ENCODE measurements at regions not wholly inside any gene's neighbourhood (a gene's known extent, or its start where the extent isn't known, plus 50 kb on each side); places are given as distances from the start of the nearest gene placed in this dataset.
"Not testable (repeated sequence)": the region's sequence is repeated elsewhere in the genome, so short reads cannot be mapped to it uniquely, and the experiment has no call there.

DNA sequence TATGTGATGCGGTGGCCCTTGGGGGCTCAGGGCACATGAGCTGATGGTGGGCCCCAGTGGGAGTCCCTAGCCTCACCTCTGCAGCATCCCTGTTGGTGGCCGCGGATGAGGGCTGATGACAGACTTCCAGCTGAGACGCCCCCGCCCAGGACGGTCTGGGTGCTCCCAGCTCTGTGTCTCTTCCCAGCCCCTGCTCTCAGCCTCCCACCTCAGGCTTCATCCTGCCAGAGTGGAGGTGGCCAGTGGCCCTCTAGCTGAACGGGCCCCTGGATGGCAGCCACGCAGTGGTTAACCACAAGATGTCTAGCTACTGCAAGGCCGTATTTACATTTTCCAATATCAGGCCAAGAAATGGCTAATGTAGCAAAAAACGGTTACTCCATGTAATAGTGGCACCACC is 205.3 kb upstream of the LINGO1 start:
- DNase-seq: no peak

DNA sequence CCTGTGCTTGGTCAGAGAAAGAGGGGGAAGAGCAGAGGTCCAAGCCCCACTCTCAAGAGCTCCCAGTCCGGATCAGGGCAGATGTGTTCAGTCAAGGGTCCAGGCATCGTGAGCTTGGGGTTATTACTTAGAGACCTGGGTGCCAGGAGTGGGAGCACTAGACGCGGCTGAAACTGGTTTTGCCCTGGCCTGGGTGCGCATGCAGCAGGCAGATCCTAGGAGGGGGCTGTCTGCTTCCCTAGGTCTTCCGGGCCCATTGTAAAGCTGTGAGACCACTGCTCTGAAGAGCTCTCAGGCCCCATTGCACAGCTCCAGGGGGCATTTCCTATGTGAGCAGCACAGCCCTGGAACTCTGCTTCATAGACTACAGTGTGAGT is 204.9 kb upstream of the LINGO1 start:
- DNase-seq: no peak

DNA sequence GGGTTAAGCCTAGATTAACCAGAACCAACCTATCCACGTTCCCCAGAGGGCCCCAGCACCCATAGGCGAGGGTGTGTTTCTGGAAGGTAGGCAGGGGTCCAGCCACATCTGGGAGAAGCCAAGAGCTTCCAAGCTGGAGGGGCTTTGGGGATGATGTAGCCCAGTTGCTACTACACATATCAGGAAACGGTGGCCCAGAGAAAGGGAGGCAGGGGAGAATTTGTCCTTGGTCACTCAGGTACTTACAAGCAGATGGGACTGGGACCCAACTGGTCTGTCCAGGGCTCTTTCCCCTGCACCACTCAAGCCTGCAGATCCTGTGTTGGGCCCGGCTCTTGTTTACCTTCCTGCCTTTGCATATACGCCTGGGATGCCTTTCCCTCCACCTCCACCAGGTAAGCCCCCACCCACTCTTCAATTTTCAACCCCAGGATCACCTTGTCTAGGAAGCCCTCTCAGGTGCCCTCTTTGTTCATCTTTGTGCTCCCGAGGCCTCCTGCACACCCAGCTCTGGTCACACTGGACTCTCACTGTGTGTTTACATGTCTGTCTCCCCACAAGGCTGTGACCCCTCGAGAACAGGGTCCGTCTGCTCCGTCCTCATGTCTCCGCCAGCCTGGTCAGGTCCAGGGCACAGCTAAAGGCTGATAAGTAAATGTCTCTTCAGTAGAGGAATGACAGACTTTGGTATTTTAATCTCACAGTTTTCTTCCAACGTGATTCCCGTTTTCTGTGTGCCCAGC is 204.4 kb upstream of the LINGO1 start:
- DNase-seq: no peak

DNA sequence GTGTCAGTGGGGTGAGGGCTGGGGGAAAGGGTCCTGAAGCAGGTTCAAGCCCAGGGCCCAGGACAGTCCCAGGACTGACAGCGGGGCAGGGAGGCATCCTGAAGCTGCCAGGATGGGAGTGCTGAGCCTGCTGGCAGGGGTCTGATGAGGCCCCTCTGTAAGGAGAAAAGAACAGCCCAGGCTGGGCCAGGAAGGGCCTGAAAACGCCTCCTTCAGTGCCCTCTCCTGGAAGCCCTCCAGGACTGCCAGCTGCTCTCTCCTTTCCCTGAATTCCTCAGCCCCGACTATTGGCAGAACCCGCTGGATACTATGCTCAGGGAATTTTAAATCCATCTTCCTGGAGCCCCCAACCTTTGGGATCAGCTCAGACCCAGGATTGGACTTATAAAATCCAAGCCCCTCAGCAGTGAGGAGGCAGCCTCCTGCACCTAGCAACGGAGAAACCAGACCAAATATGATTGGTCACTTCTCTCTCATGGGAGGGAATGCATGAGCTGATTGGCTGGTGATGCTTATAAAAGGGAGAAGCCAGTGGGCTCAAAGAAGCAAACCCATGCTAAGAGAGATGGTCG is 203.5 kb upstream of the LINGO1 start:
- DNase-seq: no peak

DNA sequence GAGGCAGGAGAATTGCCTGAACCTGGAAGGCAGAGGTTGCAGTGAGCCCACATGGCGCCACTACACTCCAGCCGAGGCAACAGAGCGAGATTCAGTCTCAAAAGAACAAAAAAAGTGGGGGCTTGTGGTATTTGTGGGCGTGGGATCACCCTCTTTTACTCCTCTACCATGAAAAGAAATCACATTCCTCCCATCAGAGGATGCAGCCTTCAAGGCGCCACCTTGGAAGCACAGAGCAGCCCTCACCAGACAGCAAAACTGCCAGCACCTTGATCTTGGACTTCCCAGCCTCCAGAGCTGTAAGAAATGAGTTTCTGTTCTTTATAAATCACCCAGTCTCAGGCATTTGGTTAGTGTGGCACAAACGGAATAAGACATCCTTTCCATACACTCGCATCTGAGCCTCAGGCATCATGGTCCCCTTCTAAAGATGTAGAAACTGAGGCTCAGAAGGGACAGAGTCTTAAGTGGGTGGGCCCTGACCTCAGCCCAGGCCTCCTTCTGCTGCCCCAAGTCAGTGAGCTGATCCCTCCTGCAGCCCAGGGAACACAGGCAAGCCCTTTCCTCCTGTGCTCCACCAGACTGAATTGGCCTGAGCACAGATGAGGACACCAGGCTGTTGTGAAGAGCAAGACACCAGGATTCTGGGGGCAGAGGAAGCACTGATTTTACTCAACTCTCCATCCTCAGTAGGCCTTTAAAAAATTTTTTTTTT is 201.7 kb upstream of the LINGO1 start:
- no peak for DNase-seq

DNA sequence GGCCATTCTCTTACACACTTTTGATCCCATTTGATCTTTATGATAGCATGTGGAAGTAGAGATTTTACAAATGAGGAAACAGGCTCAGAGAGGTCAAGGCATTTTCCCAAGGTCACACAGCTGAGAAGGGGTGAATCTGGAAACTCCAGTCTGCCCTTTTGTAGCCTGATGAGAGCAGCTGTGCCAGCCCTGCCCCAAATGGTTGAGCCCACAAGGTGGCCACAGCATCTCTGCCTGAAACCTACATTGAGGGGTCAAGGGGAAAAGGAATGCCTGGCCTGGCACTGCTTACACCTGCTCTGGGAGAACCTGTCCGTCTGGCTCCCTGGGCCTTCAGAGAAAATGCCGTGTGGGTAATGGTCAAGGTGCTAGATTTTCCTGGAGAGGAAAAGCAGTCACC is 200.2 kb upstream of the LINGO1 start:
- no peak for DNase-seq

DNA sequence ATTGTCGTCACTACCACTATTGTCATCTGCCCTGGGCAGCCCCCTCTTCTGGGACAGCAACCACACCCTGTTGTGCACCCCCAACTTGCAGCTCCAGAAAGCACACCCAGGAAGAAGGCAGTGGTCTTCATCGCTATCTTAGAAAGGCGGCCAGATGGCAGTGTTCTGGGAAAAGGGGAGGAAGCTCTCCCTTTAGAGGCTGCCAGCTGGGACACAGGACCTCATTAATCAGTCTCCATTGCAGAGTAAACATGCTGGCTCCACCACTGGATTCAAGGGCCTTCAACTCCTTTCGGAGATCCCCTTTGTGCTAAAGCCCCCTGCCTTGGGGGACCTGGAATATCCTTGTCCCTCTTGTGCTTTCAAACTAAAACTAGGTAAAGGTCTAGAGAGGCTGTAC is 199.3 kb upstream of the LINGO1 start:
- DNase-seq: no peak

DNA sequence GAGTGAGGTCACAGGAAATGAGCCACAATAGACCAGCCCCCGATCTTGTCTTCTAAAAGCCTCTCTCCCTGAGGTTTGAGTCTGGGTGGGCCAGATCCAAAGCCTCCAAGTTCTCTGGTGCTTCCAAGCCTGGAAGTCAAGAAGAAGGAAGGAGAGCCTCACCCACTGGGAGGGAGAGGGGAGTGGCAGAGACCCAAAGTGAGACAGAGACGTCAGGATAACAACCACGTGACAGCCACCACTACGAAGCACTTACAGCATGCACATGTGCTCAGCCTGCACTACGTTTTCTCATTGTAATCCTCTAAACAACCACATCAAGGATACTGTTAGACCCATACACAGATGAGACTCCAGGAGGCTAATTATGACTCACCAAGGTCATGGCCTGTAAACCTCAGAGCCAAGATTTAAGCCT is 197.3 kb upstream of the LINGO1 start:
- DNase-seq: no peak

DNA sequence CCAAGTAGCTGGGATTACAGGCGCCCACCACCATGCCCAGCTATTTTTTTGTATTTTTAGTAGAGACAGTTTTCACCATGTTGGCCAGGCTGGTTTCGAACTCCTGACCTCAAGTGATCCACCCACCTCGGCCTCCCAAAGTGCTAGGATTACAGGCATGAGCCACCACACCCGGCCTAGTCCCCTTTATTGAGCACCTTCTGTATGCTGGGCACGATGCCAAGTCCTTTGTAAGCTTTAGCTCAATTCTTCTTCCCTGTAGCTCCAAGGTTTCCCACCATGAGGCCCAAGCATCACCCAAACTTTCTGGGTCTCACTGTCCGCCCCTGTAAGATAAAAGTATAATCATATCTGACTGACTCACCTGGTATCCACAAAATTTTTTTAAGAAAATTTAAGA is 196.6 kb upstream of the LINGO1 start:
- DNase-seq: not testable (repeated sequence)

DNA sequence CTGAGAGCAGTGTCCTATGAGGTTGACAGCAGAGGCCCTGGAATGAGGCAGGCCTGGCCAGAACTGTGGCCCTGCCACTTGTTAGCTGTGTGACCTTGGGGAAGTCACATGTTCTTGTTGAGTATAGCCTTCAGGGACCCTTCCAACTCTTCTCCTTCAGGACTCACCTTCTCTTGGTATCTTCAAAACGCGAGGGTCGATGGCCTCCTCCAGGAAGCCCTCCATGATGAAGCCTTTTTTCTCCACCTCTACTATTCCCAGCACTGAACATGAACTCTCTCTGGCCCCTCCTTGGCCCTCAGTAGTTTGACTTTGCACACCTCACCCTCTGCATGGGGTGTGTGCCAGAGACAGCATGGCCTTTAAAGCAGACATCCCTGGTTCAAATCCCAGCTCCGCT is 195.1 kb upstream of the LINGO1 start:
- no peak for DNase-seq

DNA sequence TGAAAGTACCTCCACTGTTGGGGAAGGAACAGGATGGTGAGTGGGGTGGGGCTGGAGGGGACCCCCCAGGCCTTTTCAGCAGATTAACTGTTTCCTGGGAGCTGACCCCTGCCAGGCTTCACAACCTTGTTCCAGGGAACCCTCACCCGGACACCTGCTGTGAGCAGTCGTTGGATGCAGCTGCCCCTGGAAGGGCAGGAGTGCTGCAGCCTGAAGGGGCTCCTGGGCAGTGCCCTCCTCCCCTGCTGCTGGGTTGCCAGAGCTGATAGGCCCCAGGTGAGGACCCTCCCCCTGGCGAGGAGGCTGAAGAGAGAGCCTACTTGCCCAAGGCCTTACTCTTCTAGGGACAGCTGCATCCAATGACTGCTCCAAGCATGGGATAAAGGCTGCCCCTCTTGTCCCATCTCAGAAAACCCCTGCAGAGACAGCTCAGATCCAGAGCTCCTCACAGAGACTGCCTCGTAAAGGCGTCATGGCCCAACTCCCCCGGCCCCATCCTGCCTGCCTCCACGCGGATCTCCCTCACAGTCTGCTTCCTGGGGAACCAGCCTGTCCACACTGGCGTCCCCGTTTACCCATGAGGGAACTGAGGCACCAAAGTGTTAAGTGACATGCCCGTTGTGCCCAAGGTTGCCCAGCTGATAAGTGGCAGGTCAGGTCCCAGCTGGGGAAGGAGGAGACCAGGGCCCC is 193.4 kb upstream of the LINGO1 start:
- DNase-seq: no peak

DNA sequence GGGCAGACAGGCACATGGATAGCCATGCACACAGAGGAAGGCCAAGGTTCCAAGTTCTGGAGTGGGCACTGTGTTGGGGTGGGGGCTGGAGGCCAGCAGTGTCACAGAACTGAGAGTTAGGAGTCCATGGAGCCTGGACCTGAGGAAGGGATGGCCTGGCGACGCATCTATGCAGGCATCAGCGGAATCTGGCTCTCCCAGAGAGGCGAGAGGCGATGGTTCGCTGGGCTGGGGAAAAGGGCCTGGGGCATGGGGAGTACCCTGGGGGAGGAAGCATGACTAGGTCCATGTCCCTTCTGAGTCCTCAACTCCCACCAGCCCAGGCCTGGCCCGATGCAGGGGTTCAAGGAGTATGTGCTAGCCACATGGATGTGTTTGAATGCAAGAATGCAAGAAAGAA is 192.8 kb upstream of the LINGO1 start:
- DNase-seq: no peak

DNA sequence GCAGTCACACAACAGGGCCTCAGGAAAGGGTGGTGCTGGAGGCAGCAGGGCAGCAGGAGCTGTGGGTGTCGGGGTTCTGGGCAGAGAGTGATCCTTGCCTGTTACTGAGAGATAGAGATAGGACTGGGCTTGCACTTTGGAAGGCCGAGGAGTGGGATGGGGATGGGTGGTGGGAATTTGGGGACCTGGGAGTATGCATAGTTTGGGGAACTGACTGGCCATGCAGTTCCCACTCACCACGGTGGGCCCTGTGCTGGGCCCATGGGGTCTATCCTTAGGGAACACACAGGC is 192.5 kb upstream of the LINGO1 start:
- no peak for DNase-seq

DNA sequence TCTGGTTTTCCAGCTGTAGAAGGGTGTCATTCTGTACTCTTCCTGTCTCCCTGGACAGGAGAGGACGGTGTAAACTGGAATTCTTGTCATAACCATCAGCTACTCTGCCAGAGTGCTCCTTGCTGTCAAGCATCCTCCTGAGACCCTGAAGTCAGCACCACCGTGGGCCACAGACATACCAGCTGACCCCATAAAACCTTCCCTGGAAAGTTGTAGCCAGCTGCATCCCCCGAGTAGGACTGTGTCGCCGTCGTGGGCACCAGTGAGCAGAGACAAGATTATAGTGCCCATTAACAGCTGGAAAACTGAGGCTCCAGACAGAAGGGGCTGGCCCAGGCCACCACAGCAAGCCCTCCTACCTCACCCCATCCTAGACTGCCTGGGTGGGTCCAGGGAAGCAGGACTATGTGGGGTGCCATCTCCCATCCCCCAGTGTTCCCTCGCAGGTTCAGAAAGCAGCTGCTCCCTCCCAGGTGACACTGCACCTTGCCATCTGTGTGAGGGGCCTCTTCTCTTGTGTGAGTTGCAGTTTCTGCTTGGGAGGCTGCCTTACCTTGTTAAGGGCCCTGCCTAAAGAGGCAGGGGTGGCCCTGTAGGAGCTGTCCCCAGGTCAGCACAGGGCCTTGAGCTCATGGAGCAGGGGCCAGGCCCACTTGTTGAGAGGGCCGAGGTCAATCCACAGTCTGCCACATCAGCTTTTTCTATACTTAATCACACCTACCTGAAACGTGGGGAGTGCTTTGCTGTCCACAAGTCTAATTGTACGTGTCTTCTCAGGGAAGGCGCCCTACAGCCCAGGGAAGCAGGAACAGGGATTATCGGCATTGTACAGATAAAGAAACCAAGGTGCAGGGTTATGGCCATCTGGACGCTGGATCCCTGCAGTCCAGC is 191.9 kb upstream of the LINGO1 start:
- no peak for DNase-seq

DNA sequence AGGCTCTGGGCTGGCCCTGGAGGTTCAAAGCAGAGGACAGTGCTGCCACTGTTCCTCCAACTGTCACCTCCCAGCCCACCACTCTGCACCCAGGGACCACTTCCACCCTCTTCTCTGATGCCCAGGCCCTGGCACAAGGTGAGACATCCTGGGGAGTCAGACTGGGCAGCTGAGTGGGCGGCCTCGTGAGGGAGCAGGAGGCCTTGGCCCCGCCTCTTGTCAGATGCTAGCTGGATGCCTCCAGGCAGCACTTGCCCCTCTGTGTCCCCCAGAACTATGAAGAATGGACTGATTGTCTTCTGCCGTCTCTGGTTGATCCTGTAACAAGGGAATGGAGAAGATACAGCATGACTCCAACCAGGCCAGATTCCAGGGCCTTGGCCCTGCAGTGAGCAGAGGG is 191.0 kb upstream of the LINGO1 start:
- DNase-seq: no peak

DNA sequence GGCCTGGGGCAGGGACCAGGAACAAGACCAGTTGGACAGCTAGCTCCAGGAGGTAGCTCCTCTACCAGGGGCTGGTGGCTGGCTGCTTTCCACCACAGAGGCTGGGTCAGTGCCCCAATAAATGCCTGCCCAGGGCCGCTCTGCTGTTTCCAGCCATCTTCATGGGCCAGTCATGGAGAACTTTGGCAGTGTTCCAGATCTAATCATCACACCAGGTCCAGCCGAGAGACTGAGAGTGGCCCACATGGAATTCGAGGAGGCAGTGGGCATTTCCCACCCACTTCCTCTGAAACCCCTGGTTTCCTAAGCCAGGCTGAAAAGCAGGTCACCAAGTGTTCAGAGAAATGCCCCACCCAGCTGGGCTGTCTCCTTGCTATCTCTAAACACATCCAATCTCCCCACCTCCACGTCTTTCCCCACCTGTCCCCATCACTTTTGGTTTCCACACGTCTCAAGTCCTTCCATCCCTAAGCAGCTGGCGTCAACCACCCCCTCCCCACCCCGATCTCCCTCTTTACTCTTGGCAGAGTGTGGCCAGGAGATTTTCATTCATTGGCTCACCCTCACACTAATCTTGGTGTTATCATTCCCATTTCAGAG is 190.0 kb upstream of the LINGO1 start:
- no peak for DNase-seq

DNA sequence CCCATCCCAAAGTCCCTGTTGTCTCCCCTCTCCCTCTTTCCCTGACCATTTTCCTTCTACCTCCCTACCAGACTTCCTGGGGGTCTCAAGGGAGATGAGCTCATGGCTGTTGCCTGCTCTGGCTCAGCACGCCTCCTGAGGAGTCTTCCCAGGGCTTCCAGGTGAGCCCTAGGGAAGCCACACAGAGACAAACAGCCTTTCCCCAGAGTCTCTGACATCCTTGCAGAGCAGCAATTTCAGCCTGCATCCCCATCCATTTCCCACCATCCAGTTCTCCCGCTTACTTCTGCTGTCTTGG is 189.2 kb upstream of the LINGO1 start:
- no peak for DNase-seq

DNA sequence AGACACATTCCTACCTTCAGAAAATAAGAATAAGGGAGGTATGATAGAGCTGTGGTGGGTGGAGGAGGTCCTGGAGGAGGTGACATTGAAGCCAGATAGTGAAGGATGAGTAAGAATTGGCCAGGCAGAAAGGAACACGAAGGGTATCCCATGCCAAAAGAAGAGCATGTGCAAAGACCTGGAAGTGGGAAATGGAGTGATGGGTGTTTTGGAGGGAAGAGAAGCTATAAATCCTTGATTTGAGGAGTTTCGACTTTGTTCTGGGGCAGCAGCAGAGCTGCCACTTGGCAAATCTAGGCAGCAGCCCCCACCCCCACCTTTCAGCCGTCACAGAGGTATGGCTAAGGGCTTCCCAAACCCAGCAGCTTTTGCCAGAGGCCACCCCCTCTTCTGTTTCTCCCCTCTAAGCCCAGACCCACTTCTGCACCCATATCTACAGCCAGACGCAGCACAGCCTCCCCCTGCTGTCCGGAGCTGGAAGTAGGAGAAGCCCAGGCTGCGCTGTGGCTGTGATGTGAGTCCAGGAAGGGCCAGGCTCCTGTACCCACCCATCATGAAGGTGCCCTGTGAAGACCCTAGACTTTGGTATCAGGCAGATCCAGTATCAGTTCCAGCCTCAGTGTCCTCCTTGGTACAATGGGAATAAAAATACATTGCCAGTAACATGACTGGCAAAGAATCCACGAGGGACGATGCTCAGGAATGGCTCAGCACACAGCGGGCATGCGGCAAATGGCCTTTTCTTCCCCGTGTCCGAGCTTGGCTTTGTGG is 188.7 kb upstream of the LINGO1 start:
- DNase-seq: peak; percentile 8

DNA sequence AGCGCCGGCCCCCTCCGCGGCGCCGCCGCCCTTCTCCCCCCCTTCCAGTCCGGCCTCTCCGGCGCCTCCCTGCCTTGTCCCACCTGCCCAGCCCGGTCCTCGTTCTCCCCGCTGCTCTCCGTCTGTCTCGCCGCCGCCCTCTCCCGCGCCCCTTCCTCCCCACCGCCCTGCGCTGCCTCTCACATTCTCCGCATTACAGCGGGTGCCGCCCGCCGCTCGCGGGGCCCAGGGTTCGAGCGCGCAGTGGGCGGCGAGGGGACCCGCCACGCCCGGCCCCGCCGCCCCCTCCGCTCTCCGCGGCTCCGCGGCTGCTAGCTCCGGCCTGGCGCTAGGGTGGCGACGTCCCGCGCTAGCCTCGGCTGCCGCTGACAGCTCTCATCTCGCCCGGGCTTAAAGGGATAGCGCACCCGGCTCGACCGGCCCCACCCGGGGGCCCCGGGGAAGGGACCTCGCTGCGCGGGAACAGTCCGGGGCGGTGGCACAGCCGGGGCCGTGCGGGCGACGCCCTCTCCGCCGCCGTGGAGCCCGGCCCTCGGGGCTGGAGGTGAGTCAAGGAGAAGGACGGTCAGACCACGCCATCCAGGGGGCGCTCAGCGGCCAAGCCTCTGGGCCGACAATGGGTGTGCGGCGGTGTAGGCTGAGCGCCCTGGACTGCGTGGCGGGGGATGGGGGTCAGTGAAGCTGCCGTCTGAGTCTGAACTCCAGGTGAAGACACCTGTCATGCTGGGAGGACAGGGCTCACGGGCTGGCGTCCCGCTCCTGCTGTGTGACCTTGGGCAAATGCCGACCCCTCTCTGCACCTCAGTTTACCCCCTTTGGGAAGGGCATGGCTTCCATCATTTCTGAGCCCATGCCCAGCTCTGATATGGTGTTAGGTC is 187.4 kb upstream of the LINGO1 start:
- DNase-seq: no peak

DNA sequence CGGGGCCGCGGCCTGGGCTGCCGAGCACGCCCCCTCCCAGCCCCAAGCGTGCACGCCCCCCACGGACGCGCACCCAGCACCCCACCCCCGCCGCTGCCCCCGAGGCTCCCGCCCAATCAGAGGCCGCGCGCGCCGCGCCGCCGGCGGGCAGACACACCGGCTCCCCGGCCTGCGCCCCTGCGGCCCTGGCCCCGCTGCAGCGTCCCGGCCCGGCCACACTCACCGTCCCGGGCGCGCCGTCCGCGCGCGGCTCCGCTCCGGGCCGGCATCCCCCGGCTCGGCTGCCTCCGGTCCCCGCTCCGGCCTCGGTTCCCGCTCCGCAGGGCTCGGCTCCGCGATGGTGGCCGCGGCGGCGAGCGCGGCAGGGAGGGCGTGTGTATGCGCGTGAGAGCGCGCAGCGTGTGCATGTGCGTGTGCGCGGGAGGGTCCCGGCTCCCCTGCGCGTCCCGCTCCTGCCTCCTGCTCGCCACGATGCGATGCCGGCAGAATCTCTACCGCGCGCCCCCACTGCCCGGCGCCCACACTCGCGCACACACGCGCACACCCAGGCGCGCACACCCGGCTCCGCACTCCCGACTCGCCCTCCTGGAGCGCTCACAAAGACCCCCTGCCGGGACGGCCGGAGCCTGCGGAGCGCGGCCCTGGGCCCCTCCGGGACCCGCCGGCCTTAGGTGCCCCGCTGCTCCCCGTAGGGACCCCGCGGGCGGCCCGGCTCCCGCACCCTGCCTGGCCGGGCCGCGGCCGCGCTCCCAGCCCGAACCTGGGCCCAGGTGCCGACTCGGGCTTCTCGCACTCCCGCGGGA is 186.5 kb upstream of the LINGO1 start:
- DNase-seq: no peak
